ENCODE measurements at regions not wholly inside any gene's neighbourhood (a gene's known extent, or its start where the extent isn't known, plus 50 kb on each side); places are given as distances from the start of the nearest gene placed in this dataset.

- no peaks in the 10 kb centered on the region for H3K9me3 ChIP-seq (ENCODE audit: control insufficient read depth, low read length, poor library complexity, severe bottlenecking)
- DNase-seq (no peak), ATAC-seq (no peak)
- H3K36me3 Mint-ChIP-seq (ENCODE audit: low read depth) = no peaks in the 10 kb centered on the region
- H3K4me3 Mint-ChIP-seq = no peak overlapping the region
- H3K27me3 Mint-ChIP-seq = peaks cover 4% of the 10 kb centered on the region
- H3K4me1 Mint-ChIP-seq = peaks cover under 1% of the 10 kb centered on the region
- H3K27ac Mint-ChIP-seq = no peak overlapping the region
These were observed 494.3 kb downstream of the FOXO1 start for GRCh38 chr13:40172149-40172591.

GRCh38 chr13:40172878-40173277, 493.6 kb downstream of the FOXO1 start:
- H3K27ac Mint-ChIP-seq = no peak overlapping the region
- peaks cover 4% of the 10 kb centered on the region for H3K27me3 Mint-ChIP-seq
- no peaks in the 10 kb centered on the region for H3K9me3 ChIP-seq (ENCODE audit: control insufficient read depth, low read length, poor library complexity, severe bottlenecking)
- peaks cover 2% of the 10 kb centered on the region for H3K4me1 Mint-ChIP-seq
- H3K4me3 Mint-ChIP-seq = no peak overlapping the region
- H3K36me3 Mint-ChIP-seq (ENCODE audit: low read depth) = no peaks in the 10 kb centered on the region
- DNase-seq = no peak
- ATAC-seq = no peak

DNA sequence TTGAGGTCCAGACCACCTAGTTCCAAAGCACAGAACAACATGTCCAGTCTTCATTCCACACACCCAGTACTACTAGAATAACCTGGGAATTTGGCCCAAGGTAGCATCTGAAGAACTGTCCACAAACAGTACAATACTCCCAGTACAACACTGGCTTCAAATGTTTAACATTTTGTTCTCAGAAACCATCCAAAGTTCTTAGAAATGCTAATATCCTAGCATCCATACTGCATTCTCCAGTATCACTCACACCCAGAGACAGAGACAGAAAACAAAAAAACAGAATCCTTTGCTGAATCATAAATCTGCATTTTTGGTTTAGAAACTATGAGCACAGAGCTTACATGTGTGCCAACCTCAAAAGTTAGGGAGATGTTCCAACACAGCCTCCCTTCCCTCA, 490.8 kb downstream of the FOXO1 start:
- peaks cover 12% of the 10 kb centered on the region for H3K4me1 Mint-ChIP-seq

GRCh38 chr13:40176242-40176641, 490.2 kb downstream of the FOXO1 start:
- no peak overlapping the region for H3K4me3 Mint-ChIP-seq
- H3K36me3 Mint-ChIP-seq (ENCODE audit: low read depth) = no peaks in the 10 kb centered on the region
- ATAC-seq = no peak
- peaks cover 12% of the 10 kb centered on the region for H3K4me1 Mint-ChIP-seq
- DNase-seq = no peak
- H3K9me3 ChIP-seq (ENCODE audit: control insufficient read depth, low read length, poor library complexity, severe bottlenecking) = no peaks in the 10 kb centered on the region
- no peak overlapping the region for H3K27ac Mint-ChIP-seq
- H3K27me3 Mint-ChIP-seq = peaks cover 4% of the 10 kb centered on the region

More for the DNA sequence above, 490.8 kb downstream of the FOXO1 start:
- H3K9me3 ChIP-seq (ENCODE audit: control insufficient read depth, low read length, poor library complexity, severe bottlenecking) = no peaks in the 10 kb centered on the region
- H3K27me3 Mint-ChIP-seq = peaks cover 4% of the 10 kb centered on the region
- H3K27ac Mint-ChIP-seq = no peak overlapping the region
- no peak overlapping the region for H3K4me3 Mint-ChIP-seq
- DNase-seq = no peak
- ATAC-seq = no peak
- no peaks in the 10 kb centered on the region for H3K36me3 Mint-ChIP-seq (ENCODE audit: low read depth)

- DNase-seq (no peak), ATAC-seq (no peak)
- Mint-ChIP-seq H3K4me3 (peak overlapping the region; percentile 34), H3K27me3 (peaks cover 4% of the 10 kb centered on the region), H3K4me1 (peaks cover 12% of the 10 kb centered on the region), H3K36me3 (ENCODE audit: low read depth) (no peaks in the 10 kb centered on the region), H3K27ac (peak overlapping the region; percentile 32)
- H3K9me3 ChIP-seq (ENCODE audit: control insufficient read depth, low read length, poor library complexity, severe bottlenecking) = no peaks in the 10 kb centered on the region
These were observed 488.3 kb downstream of the FOXO1 start for GRCh38 chr13:40178130-40178529.

DNA sequence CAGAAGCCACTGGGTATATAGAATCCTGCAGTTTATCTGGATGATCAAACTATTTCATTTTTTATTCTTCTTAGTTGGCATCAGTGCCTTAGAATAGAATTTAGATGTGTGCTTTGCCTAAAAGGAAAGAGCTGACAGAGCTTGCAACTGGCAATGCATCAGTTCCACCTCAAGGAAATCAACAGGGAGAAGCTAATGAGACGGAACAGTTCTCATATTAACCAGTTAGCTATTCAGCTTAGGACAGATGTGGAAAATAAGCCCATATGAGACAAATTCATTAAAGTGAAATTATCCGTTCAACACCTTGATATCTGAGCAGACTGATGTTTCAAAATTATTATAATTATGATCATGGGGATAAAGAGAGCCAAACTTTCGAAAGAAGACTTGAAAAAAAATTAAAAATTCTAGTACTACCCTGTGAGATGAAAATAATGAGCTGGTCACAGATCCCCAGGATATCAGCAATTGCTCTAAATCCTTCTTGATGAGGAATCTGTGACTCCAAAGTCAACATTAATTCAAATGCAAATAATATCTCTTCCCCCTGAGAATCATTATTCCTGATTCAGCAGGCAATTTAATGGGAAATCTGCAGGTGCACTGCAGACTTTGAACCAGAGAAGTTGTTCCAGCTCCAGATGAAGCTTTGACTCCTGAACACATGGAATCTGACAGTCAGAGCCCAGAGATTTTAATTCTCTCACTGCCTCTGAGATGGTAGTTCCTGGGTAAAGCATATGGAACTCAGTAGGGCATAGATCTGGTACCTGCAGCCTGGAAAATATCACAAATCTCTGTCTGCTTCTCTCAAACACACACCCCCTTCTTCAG, 486.8 kb downstream of the FOXO1 start:
- Mint-ChIP-seq H3K27ac (peak overlapping the region; percentile 10), H3K36me3 (ENCODE audit: low read depth) (no peaks in the 10 kb centered on the region), H3K27me3 (peaks cover 3% of the 10 kb centered on the region), H3K4me1 (peaks cover 19% of the 10 kb centered on the region), H3K4me3 (no peak overlapping the region)
- no peaks in the 10 kb centered on the region for H3K9me3 ChIP-seq (ENCODE audit: control insufficient read depth, low read length, poor library complexity, severe bottlenecking)
- ATAC-seq (no peak), DNase-seq (no peak)

DNA sequence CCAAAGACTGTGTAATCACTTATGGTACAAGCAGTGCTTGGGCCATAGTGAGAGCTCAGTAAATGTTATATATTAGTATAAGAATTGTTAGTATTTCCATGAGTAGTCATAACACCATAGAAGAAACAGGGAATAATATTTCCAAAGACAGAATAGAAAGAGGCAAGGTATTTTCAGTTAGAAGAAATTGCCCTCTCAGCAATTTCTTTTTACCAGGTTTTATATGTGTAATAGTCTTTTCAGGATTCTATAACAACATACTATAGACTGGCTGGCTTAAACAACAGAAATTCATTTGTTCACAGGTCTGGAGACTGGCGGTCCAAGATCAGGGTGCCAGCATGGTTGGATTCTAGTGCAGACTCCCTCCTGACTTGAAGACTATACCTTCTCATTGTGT, 485.7 kb downstream of the FOXO1 start:
- Mint-ChIP-seq H3K4me3 (no peak overlapping the region), H3K27ac (no peak overlapping the region), H3K36me3 (ENCODE audit: low read depth) (no peaks in the 10 kb centered on the region), H3K27me3 (no peaks in the 10 kb centered on the region), H3K4me1 (peaks cover 25% of the 10 kb centered on the region)
- H3K9me3 ChIP-seq (ENCODE audit: control insufficient read depth, low read length, poor library complexity, severe bottlenecking) = no peaks in the 10 kb centered on the region
- ATAC-seq (no peak), DNase-seq (no peak)

DNA sequence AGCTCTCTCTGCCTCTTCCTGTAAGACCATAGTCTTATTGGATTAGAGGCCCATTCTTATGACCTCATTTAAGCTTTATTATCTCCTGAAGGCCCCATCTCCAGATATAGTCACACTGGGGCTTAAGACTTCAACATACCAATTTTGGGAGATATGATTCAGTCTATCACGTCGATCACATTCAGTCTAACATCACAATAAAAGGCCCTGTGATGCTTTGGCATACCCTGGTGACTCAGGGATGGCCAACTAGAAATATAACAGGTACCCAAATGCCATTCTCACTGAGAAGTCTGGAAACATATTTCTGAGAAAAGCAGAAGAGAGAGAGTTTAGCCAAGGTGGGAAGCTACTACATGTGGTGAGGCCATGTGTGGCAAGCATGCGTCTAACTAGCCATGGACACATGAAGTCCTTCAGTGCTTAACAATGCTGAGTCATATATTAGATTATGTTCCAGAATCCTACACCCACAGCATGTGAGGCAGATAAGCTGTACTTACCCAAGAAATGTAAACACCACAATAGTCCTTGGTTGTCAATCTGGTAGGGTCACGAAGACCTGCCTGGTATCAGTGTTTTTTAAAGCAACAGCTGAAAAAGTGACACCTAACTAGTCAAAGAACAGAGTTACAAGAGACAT, 485.1 kb downstream of the FOXO1 start:
- no peaks in the 10 kb centered on the region for H3K36me3 Mint-ChIP-seq (ENCODE audit: low read depth)
- no peak overlapping the region for H3K27ac Mint-ChIP-seq
- H3K27me3 Mint-ChIP-seq = no peaks in the 10 kb centered on the region
- ATAC-seq (no peak), DNase-seq (no peak)
- peaks cover 30% of the 10 kb centered on the region for H3K4me1 Mint-ChIP-seq
- no peak overlapping the region for H3K4me3 Mint-ChIP-seq
- H3K9me3 ChIP-seq (ENCODE audit: control insufficient read depth, low read length, poor library complexity, severe bottlenecking) = no peaks in the 10 kb centered on the region

DNA sequence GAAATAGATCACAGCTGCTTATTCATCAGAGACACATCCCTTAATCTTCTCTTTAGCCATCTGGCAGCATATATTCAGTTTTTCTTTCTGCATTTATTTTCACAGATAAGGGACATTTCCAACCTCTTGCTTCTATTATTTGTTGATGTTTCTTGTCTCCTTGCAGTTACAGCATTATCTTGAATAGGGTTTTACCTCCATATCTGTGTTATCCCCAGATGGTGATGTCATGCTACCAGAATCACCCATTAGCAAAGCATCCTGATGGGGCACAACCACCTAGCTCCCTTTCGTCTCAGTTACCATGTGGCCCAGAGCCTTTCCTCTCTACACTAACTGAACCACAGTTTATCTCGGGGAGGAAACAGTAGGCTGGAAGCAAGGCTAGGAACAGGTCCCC, 483.9 kb downstream of the FOXO1 start:
- peaks cover 40% of the 10 kb centered on the region for H3K4me1 Mint-ChIP-seq
- DNase-seq (no peak), ATAC-seq (no peak)
- no peaks in the 10 kb centered on the region for H3K27me3 Mint-ChIP-seq
- peak overlapping the region; percentile 54 for H3K27ac Mint-ChIP-seq
- H3K36me3 Mint-ChIP-seq (ENCODE audit: low read depth) = no peaks in the 10 kb centered on the region
- H3K4me3 Mint-ChIP-seq = no peak overlapping the region
- H3K9me3 ChIP-seq (ENCODE audit: control insufficient read depth, low read length, poor library complexity, severe bottlenecking) = no peaks in the 10 kb centered on the region

GRCh38 chr13:40185414-40185813, 481.0 kb downstream of the FOXO1 start:
- no peaks in the 10 kb centered on the region for H3K27me3 Mint-ChIP-seq
- H3K27ac Mint-ChIP-seq = peak overlapping the region; percentile 62
- H3K36me3 Mint-ChIP-seq (ENCODE audit: low read depth) = no peaks in the 10 kb centered on the region
- ATAC-seq (no peak), DNase-seq (no peak)
- H3K4me3 Mint-ChIP-seq = no peak overlapping the region
- H3K4me1 Mint-ChIP-seq = peaks cover 56% of the 10 kb centered on the region
- H3K9me3 ChIP-seq (ENCODE audit: control insufficient read depth, low read length, poor library complexity, severe bottlenecking) = no peaks in the 10 kb centered on the region

DNA sequence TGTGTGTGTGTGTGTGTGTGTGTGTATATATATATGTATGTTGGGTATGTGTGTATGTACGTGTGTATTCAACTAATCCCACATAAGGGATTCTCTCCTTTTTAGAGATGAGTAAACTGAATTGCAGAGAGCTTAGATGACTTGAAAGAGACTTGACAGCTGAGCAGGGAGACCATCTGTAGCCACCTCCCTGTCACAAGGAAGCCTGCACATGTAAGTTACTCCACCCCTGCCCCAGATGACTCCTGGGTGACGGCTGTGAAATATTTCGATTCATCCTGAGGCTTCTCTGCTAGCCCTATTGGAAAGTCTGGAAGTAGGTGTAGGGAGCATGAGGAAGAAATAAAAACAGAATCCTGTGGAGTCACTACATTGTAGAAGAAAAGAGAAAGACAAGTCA, 480.4 kb downstream of the FOXO1 start:
- peak overlapping the region; percentile 88 for H3K4me3 Mint-ChIP-seq
- DNase-seq = no peak
- no peak for ATAC-seq
- no peaks in the 10 kb centered on the region for H3K27me3 Mint-ChIP-seq
- H3K4me1 Mint-ChIP-seq = peaks cover 62% of the 10 kb centered on the region
- H3K9me3 ChIP-seq (ENCODE audit: control insufficient read depth, low read length, poor library complexity, severe bottlenecking) = no peaks in the 10 kb centered on the region
- H3K36me3 Mint-ChIP-seq (ENCODE audit: low read depth) = no peaks in the 10 kb centered on the region
- H3K27ac Mint-ChIP-seq = peak overlapping the region; percentile 98

DNA sequence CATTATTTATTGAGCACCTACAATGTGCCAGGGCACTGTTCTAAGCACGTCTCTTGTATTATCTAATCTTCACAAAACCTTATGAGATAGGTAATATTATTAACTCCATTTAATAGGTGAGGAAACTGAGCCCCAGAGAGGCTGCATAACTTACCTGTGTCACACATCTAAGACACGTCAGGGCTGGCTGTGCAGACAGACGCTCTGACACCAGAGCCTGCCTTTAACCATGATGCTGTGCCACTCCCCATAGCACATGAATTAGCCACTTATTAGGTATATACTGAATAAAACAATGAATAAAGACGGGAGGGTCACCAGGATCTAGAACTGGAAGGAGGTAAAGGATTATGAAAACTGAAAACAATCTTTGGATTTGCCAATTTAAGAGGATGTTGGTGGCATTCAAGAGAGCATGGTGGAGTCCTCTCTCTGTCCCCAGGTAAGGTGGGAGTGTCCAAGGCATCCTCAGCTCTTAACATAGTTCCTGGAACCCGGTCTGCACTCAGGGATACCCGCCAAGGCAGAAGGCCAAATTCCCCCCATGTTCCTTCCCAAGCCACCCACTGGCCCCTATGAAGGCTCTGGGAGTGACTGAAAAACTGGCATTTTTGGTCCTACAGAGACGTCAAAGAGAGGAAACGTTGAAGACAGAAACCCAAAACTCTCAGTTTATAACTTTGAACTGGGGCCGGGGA, 479.7 kb downstream of the FOXO1 start:
- DNase-seq (no peak), ATAC-seq (peak; percentile 3)
- Mint-ChIP-seq H3K4me1 (peaks cover 69% of the 10 kb centered on the region), H3K36me3 (ENCODE audit: low read depth) (no peaks in the 10 kb centered on the region), H3K4me3 (peak overlapping the region; percentile 88), H3K27ac (peak overlapping the region; percentile 98), H3K27me3 (no peaks in the 10 kb centered on the region)
- H3K9me3 ChIP-seq (ENCODE audit: control insufficient read depth, low read length, poor library complexity, severe bottlenecking) = no peaks in the 10 kb centered on the region

DNA sequence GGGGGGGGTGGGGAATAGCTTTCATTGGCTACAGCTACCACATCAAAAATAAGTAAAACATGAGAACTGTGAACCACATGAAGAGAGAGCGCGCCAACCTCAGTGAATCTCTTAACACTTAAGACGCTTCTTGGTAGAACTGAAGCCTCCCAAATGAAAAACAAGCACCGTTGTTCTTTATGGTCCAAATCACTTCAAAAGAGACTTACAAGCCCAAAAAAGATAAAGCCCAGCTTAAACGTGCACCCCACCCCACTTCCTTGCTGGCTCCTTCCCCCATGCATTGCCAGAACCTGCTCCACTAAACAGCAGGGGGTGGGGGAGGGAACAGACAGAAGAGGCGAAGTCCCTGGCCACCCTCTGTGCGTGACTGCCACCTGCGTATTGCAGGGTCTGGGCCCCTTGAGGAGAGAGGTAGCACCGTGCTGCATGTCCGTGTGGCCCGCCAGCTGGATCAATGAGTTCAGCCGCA, 479.1 kb downstream of the FOXO1 start:
- peaks cover 69% of the 10 kb centered on the region for H3K4me1 Mint-ChIP-seq
- peak overlapping the region; percentile 98 for H3K27ac Mint-ChIP-seq
- DNase-seq (peak; percentile 30 to 58 (median 37)), ATAC-seq (peak; percentile 82)
- H3K27me3 Mint-ChIP-seq = no peaks in the 10 kb centered on the region
- no peaks in the 10 kb centered on the region for H3K36me3 Mint-ChIP-seq (ENCODE audit: low read depth)
- no peaks in the 10 kb centered on the region for H3K9me3 ChIP-seq (ENCODE audit: control insufficient read depth, low read length, poor library complexity, severe bottlenecking)
- H3K4me3 Mint-ChIP-seq = peak overlapping the region; percentile 88
